GM19438 (cell line): ENCODE measurements at regions not wholly inside any gene's neighbourhood (a gene's known extent, or its start where the extent isn't known, plus 50 kb on each side); places are given as distances from the start of the nearest gene placed in this dataset.

ENCODE experiments used
- ATAC-seq: cut with Tn5 transposase; IDR thresholded peaks from one replicate; pipeline ENCODE4 v1.9.1; 2021; ENCODE audit warnings: low read depth; ENCODE audit not compliant: unreplicated experiment

DNA sequence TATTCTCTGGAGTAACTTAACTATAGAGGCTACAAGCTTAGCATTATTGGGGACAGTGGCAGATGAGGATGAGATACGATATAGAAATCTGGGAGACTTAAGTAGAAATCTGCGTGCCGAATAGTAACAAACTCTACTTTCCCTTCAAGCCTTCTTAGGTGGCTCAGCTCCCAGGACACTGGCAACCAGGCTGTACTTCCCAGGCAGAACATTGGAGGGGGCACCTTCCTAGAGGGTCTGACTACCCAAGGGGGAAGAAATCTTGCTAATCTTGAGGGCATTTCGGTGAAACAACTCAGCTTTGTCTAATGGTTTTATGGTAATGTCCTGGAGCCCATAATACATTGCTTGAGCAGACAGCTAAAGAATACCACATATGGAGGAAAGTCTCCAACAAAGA, 126.2 kb upstream of the DTNA start:
- no peak for ATAC-seq

DNA sequence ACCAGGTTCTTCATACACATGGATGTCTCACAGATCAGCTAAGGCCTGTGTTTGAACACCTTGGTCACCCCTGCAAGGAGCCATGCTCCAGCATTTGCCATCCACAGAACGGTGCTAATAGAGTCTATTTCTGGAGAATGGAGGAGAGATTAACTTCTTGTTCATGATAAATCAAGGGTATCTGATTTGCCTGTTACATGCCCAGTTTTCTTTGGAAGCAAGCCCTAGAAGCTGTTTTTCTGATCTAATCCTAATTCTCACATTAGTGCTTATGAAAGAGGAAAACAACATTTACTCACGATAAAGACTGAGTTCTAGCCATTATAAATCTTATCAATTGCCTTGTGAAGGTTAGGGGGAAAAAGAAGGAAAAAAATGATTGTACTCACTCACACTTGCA, 119.6 kb upstream of the DTNA start:
- ATAC-seq: no peak

DNA sequence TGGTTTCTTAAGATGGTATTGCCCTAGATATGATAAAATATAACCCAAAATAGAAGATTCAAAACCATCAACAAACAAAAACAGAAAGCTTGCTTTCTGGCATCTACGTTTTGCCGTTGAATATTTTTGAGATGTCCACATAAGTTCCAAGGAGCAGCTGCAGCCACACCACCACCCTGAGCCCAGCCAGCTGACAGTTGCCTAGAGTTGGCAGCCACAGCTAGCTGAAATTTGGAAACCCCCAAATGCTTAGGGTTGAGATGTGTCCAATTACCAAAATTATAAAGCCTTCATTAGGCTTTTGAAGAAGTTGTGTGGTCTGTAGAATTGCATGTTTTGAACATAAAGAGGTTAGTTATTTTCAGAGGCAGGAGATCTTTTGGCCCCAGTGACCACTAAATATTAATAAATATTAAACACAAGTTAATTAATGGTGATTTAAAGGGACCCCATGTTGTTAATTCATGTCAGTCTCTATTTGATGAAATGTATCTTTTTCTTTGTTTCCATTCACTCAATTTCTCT, 118.1 kb upstream of the DTNA start:
- no peak for ATAC-seq

DNA sequence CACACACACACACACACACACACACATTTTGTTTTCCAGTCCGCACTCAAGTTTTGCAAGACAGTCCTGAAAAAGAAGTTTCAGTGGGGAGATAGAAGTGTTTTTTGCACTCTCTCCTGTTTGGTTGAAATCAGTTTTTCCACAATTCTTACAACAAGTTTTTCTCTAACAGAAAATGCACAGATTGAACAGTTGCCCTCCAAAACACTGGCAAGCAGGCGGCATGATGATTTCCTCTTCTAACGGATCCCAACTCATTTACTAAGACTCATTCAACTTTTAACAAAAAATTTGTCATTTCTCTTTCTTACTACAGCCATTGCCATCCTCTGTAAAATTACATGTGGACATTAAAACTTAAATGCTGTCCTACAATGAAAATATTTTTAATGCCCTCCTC, 117.6 kb upstream of the DTNA start:
- no peak for ATAC-seq

DNA sequence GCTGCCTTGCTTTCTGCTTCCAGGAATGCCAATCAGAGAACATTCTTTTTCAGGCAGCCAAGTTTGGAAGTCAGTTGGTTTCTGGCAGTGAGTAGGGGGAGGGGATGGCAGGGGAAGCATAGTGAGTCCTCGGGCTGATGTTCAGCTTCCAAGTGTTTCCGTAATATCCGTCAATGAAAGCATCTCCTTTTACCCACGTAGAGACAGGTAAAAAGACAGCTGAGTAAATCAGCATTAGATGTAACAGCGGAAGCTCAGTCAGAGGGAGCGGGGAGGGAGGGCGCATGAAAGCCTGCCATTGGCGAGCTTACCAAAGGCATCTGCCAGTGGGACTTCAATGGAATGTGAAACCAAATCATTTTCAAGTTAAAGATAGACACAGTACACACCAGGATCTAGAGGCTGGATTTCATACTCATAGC, 117.1 kb upstream of the DTNA start:
- no peak for ATAC-seq

DNA sequence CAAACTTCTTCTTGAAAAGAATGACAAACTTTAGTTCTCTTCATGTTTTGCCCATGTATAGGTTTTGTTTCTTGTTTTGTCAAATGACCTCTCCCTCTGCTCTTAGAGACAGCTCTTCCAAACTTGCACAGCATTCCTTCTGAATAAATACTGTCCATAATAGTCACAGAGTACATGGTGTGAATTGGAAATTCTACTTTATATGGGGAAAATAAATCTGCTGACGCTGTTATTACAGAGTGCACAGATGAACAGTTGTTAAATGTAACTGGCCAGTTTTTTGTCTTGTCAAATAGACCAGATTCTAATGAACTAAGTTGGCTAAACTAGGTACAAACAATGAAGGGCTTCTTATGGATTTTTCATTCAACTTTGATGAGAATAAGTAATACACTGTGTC, 115.8 kb upstream of the DTNA start:
- ATAC-seq: no peak

DNA sequence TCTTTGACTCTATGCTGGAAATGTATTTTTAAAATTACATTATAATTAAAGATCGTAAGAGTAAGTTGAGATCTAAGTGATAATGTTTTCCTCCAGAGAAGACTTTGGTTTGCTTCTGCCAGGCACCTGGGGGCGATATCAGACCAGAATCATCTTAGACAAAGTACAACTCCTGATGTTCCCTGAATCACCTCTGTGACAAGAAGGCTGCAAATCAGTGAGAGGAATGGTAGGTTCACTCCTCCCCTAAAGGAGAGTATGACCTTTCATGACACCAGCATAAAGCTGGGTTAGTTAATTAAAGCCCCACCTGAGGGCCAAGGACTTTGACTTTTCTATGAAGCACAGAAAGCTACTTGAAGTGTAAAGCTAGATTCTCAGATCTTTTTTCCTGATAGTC, 114.4 kb upstream of the DTNA start:
- ATAC-seq: no peak

DNA sequence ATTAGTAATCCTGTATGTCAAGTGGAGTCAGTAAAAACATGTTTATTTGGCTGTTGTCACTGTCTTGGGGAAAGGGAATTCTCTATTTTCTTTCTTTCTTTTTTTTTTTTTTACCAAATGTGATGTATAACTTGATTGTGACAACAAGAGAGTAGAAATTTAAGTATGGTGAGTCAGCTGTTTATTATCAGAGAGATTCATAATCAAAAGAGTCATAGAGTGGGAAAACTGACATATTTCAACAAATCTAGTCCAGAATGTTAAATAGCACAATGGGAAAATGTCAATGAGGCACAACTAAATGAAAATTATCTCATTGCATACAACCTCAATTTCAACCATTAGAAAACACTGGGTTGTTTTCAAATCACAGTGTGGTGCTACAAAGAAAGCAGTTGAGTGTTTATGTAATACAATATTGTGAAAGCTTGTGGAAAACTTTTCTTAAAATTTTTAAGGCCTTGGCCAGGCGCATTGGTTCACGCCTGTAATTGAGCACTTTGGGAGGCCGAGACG, 111.9 kb upstream of the DTNA start:
- no peak for ATAC-seq

DNA sequence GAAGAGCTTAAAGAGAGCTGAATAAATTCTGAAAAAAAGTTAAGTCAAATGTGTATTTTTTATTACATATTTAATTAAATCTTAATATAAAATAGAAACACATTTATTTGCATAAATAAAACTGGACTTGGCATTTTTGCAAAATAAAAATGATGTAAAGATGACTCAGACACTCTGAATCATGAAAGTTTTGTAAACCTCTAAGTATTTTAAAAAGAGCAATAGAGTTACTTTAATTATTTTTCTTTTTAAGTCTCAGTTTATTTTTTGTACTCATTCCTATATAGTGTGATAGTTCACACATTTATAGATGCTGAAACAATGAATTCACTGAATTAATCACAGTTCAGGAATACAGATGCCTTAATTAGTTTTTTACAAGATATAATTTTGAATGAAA, 109.9 kb upstream of the DTNA start:
- no peak for ATAC-seq

DNA sequence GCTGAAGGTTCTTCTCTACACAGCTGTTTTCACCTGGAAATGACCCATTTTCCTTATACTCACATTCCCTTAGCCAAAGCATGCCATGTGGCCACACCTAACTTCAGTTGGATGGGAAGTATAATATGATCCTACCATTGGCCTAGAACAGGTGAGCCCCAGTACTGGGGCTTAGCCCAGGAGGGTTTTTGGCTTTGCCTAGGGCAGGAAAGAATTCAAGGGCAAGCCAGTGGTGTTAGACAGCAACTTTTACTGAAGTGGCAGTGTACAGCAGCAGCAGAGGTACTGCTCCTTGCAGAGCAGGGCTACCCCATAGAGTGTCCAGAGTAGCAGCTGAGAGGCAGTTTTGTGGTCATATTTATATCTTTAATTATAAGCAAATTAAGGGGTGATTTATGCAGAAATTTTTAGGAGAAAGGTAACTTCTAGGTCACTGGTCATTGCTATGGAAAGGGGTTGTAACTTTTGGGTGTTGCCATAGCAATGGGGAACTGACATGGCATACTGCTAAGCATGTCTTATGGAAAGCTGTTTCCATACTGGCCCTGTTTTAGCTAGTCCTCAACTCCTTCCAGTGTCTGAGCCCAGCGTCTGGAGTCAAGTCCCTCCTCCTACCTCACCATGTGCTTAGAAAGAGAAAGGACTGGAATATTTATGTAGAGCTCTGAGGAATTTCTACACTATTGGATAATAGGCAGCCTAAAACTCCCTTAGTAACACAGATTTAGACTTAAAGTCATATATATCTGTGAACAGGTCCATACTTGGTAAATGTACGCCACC, 109.0 kb upstream of the DTNA start:
- no peak for ATAC-seq

DNA sequence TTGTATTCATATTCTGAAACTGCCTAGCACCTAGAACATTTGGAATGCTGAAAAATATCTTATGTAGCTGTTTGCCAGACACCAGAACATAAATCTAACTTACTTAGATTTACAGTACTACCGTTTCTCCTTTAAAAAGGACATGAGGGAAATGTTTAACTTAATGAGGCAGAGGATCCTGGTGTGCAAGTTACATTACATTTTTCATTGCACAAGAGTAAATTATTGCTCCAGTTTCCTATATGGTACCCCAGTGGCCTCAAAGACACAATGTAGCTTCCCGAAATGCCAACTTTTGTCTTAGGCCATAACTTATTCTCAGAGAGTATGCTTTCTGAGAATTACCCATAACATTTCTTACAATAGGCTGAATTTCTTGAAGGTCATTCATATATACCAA, 105.5 kb upstream of the DTNA start:
- ATAC-seq: no peak

DNA sequence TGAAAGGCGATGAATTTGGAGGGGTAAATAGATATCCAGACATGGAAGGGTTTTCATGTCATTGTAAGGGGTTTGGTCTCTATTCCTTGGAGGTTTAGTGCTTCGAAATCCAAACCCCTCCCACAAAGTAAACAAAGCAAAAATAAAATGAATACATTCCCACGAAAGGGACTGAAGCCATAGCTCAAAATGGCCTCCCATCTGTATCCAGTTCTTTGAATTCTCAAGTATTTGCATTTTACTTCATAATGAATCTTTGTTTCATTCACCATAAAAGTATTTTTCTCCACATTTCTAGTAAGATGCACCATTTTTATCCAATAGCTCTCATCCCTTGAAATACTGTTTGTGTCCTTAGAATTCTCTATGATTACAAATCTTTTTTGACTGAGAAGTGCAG, 103.2 kb upstream of the DTNA start:
- ATAC-seq: no peak

DNA sequence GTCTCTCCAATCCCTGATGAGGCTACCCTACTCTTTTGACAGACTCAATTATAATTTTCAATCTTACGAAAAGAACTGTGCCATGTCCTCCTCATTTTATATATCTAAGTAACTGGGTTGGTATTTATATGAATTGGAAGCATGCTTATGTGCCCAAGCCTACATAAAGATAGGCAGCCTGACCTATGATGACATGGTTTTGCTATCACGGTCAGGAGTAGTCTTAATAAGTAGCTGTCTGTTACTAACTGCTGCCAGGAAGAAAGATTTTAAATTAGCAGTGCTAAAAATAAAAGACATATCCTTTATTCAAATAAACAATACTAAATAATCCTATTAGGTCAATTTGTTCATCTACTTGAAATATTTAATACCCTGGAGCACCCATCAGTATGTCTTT, 102.0 kb upstream of the DTNA start:
- ATAC-seq: no peak

DNA sequence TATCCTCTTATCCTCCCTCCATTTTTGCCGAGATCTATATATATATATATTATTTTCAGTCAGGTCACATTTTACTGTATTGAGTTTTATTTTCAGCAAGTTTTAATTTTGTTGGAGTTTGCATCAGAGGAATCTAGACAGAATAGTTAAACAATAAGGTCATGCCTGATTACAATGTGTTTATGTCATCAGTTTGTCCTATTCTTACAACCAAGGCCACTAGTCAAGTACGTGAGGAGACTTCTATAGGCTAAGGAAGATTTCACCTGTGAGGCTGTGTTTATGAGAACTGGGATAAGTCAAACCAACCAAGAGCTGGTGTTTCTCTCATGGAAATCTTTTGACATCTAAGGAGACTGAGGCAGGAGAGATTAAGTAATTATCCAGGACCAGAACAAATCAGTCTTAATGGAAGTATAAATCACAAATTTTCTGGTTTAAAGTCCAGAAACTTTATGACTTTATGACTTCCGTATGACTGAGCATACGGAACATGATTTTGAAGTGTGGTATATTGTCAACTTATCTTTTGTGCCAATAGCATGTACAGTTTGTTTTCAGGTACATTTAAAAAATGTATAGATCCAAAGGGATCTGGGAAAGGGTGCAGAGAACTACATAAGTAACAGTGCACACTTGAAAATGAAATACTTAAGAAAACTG, 100.0 kb upstream of the DTNA start:
- ATAC-seq: no peak

DNA sequence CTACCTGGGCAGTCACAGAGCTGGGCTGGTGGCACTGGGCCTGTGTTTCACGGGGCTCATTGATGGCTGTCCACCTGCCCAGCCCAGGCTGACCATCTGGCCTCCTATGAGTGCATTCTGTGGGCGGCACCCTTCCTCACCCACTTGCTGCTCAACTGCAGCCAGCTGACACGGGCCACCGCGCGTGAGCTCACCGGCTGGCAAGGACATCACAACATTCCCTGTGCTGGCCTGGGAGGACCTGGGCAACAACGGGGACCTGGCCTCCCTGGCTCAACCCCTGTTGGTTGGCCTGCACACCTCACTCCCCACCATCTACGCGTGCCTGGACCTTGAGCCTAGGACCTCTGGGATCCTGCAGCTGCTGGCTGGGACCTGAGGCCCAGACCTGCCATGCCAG, 98.2 kb upstream of the DTNA start:
- no peak for ATAC-seq

DNA sequence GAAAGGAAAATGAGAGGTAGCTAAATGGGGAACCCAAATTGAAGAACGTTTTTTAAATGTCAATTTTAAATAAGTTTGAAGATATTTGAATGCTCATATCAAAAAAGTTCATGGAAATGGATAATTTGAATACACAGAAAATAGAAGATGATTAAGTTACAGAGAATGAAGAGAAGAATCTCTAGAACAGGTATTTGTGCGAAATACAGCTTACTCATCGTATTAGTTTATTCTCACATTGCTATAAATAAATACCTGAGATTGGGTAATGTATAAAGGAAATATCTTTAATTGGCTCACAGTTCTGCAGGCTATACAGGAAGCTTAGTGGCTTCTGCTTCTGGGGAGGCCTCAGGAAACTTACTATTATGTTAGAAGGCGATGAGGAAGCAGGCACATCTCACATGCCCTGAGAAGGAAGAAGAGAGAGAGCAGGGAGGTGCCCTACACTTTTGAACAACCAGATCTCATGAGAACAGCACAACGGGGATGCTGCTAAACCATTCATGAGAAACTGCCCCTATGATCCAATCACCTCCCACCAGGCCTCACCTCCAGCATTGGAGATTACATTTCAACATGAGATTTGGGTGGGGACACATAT, 89.7 kb upstream of the DTNA start:
- no peak for ATAC-seq

DNA sequence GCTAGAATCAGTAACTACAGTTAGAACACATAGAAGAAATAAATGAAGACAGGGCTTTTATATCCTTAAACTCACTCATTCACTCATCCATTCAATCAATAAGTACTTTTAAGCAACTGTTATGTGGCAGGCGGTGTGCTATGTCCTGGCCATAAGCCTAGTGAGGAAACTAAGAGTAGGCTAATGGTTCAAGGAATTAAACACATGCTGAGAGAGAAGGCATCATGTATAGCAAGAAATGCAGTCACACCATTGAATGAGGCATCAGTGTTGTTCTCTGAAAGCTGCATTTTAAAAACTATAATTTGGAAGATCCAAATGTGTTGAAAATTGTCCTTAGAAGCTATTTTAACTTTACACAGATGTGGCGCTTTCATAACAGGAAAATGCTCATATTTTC, 86.5 kb upstream of the DTNA start:
- no peak for ATAC-seq

DNA sequence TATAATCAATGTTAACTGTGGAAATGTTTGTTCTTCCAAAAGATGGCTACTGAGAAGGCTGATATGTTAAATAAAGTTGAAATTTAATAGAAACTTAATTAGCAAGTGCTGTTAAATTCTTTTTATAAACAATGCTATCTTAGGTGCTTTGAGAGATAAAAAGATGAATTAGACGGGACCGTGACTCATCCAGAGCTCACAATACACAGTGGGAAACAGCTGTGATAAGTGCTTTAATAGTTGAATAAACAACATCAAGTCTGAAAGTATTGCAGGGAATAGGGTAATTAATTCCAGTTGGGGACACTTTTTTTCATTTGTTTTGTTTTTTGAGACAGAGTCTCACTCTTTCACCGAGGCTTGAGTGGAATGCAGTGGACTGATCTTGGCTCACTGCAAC, 85.5 kb upstream of the DTNA start:
- ATAC-seq: no peak

DNA sequence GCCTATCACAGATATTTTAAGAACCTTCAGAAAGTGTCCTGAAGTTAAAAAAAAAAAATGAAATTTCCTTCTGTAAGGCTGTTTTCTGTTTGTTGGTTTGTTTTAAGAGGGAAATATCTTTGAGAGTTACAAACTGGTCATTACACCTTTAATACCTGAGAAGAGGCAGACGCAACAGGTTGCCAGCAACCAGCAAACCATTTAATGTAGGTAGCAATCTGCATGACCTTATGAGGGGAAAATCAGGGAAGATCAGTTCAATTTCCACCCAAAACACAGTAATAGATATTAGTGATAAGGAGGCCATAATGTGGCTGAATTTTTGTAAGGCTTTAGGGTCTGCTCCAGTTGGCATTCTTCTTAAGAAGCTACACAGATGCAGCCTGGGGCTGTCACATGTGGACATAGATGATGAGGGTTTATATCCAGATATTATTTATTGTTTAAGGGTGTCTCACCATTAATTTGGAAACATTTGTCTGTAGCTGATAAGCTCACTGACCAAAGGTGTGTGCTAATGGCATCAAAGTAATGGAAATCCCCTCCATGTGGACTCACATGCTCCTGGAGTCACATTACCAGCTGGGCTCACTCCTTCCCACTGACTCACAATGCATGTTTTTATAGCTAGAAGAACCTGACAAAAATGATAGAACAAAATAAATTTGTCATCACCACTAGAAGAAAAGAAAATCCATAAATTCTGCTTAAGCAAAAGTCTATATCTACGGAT, 83.5 kb upstream of the DTNA start:
- no peak for ATAC-seq

DNA sequence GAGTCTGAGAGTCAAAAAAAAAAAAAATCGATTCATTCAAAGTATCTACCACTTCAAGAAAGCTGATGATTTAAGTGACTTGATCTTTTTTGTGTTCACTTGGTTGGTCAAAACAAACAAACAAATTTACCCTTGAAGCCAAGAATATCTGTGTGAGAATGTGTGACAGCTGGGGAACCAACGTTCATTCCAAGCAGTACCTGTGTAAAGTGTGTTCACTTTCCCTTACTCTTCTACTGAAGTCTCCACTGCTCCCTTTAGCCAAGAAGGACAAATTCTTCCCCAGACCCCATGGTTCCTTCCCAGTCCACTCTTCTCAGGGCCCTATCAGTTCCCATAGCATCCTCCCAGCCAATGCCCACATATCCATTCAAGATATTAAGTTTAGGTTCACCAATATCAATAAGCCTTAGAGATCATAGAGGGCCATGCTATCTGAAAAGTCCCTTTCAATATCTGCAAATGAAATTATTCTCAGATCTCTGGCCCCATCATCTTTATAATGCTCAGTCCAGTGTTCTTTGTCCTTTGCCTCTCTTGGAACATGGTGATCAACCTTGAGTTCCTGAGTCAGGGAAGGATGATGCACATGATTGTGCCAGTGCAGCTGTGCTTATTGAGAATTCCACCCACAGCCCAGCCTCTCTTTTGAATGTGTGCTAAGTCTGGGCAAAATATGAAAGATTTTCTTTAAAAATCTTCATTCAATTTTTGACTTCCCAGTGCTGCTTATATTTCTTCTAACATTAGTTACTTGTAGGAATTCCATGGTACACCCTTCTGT, 82.8 kb upstream of the DTNA start:
- no peak for ATAC-seq
